ENCODE measurements at regions not wholly inside any gene's neighbourhood (a gene's known extent, or its start where the extent isn't known, plus 50 kb on each side); places are given as distances from the start of the nearest gene placed in this dataset.

DNA sequence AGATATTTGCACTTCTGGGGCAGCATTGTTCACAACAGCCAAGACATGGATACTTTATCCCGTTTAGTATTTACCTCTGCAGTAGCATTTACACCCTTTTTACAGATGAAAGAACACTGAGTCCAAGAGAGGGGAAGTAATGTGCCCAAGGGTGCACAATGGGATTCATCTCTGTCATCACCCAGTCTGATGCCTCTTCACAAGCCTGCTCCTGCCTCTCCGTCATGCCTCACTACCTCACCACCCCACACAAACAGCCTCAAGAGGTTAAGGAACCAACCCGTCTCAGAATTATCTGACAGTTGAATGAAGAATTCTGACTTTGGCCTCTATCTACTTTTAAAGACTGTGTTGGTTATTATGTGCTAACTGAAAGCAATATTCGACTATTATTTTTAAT lies 368.4 kb downstream of the ATP23 start:
- TF ChIP-seq POLR2A (IDR thresholded peaks at IDR 0.05; ENCODE audit: low read length), result no peak
- no peak for TF ChIP-seq GATA1 (IDR thresholded peaks at IDR 0.05; ENCODE audit: low read depth, low read length)

Data from erythroblast (primary cell).